ENCODE measurements at regions not wholly inside any gene's neighbourhood (a gene's known extent, or its start where the extent isn't known, plus 50 kb on each side); places are given as distances from the start of the nearest gene placed in this dataset.

- TF ChIP-seq CTCF (IDR thresholded peaks at IDR 0.05; ENCODE audit: control extremely low read depth in 1 of 3, insufficient read depth in 1 of 3, low read depth in 1 of 3, low read length in 3 of 3): no peak
- TF ChIP-seq POLR2A (IDR thresholded peaks at IDR 0.05; ENCODE audit: control extremely low read depth in 1 of 2, low read depth in 2 of 2, low read length in 2 of 2): no peak
- no peak for TF ChIP-seq MAX (IDR thresholded peaks at IDR 0.05)
- TF ChIP-seq POLR2AphosphoS5 (IDR thresholded peaks at IDR 0.05; ENCODE audit: low read depth, low read length): no peak
- TF ChIP-seq ATF2 (IDR thresholded peaks at IDR 0.05; ENCODE audit: low read length): no peak
- TF ChIP-seq GABPA (IDR thresholded peaks at IDR 0.05; ENCODE audit: borderline replicate concordance, insufficient read depth, low read length): no peak
- TF ChIP-seq CHD1 (IDR thresholded peaks at IDR 0.05; ENCODE audit: low read depth, low read length): no peak
- TF ChIP-seq EP300 (IDR thresholded peaks at IDR 0.05; ENCODE audit: borderline replicate concordance in 1 of 2, low read depth in 2 of 2, low read length in 2 of 2): no peak
- TF ChIP-seq TBP (IDR thresholded peaks at IDR 0.05; ENCODE audit: low read depth, low read length): no peak
- TF ChIP-seq SIN3A (conservative IDR thresholded peaks at IDR 0.05 in 1 of 2, IDR thresholded peaks at IDR 0.05 in 1 of 2; ENCODE audit: low read depth in 1 of 2, low read length in 2 of 2): no peak
- TF ChIP-seq CEBPB (IDR thresholded peaks at IDR 0.05; ENCODE audit: low read depth, low read length): no peak
- no peak for TF ChIP-seq HDAC6 (IDR thresholded peaks at IDR 0.05; ENCODE audit: low read depth, low read length)
- TF ChIP-seq CBX5 (IDR thresholded peaks at IDR 0.05; ENCODE audit: low read depth, low read length): no peak
- no peak for TF ChIP-seq YY1 (IDR thresholded peaks at IDR 0.05; ENCODE audit: low read depth, low read length)
Measured at GRCh38 chr16:65622151-65622550, 500.3 kb upstream of the CDH11 start.

Measured in H1 (cell line).